GM21360 (cell line): ENCODE measurements at regions not wholly inside any gene's neighbourhood (a gene's known extent, or its start where the extent isn't known, plus 50 kb on each side); places are given as distances from the start of the nearest gene placed in this dataset.
"Not testable (repeated sequence)": the region's sequence is repeated elsewhere in the genome, so short reads cannot be mapped to it uniquely, and the experiment has no call there.

ENCODE experiments used
- ATAC-seq: cut with Tn5 transposase; IDR thresholded peaks from one replicate; pipeline ENCODE4 v1.9.1; 2021; ENCODE audit warnings: mild to moderate bottlenecking, moderate library complexity; ENCODE audit not compliant: unreplicated experiment

DNA sequence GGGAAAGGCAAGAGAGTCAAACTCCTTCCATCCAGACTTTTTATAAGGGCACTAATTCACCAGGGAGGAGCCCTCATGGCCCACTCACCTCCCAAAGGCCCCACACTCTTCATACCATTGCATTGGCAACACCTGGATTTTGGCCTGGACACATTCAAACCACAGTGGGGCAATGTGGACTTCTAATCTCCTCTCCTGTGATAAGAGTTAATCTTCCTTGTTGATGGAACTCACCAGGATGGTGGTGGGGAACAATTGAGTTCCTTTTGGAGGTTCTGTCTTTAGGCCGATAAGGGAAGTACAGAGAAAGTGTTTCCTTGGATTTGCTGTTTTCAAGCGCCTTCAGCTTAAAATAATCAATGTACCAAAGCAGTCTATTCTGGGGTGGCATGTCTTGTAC lies 268.7 kb downstream of the CD83 start:
- ATAC-seq, result no peak

DNA sequence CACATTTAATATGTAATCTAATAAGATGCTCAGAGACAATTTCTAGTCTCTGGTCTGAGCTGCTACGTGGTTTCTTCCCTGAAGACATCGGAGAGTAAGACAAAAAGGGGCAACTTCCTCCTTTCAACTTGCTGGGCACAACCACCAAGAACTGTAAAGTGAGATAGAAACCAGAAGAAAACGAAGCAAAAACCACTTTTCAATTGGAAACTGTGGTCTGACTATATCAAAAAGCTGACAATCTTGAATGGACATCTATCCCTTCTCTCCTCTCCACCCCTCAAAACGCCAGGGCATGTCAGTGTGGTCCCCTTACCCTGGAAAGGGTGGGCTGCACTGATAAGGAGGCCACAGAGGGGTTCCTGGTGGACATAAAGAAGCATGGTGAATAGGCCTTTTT lies 269.1 kb downstream of the CD83 start:
- no peak for ATAC-seq

DNA sequence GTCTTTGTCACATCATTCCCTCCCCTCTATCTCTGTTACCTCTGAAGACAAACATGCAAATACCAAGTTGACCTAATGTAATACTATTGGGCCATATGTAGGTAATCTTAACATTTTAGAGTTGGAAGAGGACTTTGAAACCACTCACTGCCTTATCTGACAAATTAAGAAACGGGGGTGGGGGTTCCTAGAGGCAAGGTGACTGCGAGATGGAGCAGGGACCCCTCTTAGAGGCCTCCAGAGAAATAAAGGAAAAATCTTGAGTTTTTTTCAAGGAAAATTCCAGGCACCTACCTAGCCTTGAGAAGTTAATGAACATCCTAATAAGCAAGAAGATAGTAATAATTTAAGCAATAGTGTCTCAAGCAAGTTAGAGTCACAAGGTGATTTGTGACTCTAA lies 270.8 kb downstream of the CD83 start:
- ATAC-seq, result no peak

DNA sequence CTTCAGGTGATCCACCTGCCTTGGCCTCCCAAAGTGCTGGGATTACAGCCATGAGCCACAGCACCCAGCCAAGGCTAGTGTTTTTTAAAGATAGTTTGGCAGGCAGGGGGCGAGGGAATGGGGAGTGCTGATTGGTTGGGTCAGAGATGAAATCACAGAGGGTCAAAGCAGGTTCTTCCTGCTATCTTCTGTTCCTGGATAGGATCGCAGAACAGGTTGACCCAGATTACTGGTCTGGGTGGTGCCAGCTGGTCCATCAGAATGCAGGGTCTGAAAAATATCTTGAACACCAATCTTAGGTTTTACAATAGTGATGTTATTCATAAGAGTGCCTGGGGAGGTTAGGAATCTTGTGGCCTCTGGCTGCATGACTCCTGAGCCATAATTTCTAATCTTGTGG lies 272.2 kb downstream of the CD83 start:
- not testable (repeated sequence) for ATAC-seq

DNA sequence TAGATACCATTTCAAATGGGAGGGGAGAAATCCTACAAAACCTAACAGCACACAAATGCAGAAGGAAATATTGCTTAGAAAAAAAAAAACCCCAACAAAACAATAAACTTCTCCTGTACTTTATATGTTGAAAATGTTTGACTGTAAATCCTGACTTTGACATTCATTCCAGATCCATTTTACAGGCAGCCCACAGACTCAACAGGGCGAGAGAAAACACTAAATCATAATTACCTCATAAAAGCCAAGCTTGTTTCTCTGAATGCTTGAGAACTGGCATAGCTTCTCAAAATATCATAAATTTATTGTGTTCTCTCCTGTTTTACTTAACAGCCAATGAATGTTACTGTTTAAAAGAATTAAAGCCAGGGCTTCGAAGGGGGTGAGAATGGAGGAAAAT lies 273.2 kb downstream of the CD83 start:
- no peak for ATAC-seq

DNA sequence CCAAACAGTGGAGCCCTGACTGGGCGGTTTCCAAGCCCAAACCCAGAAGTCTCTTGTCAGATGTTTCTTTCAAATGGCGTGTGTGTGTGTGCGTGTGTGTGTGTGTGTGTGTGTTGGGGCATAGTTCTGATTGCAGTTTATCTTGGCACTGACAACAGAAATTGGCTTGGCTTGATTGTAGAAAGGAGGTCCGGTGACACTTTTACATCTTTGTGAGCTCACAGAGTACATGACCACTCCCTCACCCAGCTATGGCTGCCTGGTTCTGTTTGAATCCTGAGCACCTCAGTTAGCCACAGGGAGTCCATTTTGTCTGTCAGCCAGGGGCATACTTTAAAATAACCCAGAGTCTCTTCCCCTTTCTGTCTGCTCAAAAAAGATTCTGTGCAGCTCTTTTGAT lies 276.3 kb downstream of the CD83 start:
- ATAC-seq, result no peak

DNA sequence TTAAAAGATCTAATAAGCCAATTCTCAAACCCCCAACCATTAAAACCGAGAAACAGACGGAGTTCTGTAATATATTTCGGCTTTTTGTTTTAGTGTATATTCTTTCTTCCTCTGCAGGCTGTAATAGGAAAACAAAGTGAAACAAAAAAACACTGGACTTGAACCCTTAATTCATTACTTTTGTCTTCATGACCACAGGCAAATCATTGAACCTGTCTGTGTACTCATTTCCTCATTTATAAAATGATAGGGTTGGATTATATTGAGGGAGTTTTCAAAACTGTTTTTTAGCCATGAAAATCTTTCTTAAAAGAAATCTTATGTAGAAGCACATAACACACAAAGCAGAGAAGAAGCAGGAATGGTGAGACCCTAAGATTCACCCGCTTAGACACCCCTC lies 278.8 kb downstream of the CD83 start:
- no peak for ATAC-seq

DNA sequence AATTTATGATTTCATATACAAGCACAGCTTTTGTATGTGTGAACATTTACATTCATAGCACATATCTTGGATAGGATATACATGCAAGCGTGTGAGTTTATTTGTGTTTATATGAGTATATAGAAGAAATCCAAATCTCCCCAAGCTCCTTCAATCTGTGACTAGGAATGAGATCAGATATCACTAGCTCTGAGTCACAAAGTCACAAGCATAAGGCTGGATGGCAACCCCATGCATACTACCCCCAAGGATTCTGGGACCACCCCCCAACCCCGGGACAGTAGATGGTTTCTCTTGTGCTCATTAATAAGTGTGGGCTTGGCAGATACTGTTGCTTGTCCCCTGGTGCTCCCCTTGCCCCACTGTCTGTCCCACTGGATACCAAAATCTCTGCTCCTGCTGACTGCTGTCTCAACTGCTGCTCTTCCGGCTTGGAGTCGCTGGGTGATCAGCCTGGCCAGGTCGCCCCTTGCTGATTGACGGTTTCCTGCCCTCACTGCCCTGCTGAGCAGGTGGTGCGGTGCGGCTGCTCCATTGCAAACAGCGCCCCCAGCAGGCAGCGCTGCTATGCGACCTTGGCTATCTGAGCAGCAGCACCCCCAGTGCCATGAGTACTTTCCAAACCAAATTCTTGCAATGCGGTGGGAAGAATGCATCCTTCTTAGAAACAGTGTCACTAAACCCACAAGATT lies 279.4 kb downstream of the CD83 start:
- ATAC-seq, result no peak

DNA sequence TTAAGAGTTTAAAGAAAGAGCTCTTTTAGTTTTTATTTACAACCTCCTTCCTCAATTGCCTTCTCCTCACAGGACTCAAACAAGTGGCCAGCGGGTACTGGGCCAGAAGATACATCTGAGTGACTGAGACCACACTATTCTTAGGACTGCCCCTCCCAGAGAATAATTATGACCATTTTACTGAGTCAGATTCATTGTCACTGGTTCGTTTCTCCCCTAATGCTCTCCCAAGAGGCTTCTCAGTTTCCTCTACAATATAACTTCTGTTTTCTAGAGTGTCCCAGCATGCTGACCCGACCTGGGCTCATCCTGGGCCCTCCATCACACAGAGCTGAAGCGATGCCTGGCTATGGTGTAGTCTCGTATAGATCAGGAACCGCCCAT lies 279.9 kb downstream of the CD83 start:
- no peak for ATAC-seq

DNA sequence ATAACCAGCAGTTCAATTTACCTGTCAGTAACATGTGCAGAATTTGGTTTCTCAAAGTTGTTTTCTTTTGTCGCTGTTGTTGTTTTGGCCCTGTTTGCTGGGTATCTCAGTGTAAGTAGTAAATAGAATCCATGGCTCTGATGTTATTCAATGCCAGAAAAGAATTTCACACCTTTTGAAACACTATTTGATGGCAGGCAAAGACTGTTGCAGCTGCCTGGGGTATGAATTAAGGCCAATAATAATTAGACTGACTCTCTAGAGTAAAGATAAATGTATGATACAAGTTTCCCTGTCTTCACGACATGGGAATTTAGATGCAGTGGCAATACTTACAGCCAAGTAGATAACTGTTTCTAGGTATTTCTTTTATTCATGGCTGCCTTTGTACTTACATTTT lies 281.4 kb downstream of the CD83 start:
- ATAC-seq, result no peak

DNA sequence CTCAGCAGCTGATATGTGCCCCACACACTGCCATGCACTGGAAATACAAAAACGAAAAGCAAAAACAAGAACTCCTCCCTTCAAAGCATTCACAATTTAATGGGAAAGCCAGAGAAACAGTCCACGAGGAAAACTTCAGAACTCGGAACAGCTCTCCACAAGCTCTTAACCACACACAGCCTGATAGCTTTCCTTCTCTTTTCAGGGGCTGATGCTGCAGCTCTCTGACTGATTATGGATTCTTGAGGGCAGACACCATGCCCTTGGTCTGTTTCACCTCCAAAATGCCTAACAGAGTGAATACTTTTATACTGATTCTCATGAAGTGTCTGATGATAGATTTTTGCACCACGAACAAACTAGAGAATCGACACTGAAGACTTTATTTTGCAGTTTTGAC lies 282.1 kb downstream of the CD83 start:
- ATAC-seq, result no peak

DNA sequence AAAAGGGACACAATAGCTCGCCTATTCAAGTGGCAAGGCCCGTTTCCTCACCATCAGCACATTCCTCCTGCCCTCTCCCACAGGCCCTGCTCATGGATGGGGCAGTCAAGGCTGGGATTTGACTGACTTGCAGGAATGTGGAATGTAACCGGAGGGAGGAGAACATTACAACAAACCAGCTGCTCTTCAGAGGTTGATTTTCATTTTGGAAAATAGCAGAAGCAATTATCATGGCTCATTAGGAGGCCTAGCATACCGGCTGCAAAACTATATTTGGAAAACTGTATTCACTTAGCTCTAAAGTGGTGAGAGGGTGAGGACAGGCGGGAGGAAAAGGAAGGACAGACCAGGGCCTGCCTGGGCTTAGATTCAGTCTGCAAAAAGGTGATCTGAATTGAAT lies 283.7 kb downstream of the CD83 start:
- no peak for ATAC-seq

DNA sequence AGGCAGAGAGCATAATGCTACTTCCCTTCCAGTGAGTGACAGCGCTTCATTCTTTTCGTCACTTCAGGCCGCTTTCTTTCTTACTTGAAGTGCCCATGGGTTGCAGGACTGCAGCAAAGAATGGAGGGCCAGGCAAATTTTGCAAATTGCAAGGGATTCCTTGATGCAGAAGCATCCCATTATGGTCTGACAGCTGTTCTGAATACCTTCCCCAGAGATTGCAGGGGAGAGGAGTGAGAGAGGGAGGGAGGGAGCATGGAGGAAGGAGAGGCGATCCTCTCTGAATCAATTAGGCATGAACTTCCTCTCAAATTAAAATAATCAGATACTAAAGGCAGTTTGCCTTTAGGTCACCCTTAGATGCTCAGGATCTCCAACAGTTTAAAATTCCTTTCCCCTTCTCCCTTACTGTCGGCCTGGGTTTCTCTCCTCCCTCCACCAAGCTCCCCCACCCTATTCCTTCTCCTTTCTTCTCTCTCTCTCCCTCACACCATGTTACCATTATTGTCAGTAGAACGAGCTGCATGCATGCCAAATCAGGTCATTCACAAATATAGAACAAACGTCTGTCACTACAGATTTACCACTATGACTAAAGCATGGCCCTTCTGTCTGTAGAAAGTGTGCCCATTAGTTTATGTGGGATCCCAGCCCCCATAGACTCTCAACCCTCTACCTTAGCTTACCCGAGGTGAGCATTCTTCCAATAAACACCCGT lies 289.2 kb downstream of the CD83 start:
- no peak for ATAC-seq

DNA sequence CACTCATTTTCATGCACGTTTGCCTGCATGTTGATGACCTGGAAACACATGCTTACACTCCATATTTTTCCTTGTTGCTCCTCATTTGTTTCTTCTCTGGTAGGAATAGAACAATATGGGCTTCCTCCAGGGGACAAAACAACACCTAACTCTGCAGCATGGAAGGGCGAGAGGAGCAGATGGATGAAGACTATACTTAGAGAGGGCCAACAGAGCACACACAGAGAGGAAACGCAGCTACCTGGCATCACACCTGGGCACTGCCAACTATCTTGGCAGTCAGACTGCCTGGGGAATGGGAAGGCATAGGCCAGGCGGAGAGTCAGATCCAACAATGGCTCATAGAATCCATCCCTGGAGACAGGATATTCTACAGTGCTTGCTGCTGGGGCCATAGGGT lies 290.9 kb downstream of the CD83 start:
- ATAC-seq, result no peak

DNA sequence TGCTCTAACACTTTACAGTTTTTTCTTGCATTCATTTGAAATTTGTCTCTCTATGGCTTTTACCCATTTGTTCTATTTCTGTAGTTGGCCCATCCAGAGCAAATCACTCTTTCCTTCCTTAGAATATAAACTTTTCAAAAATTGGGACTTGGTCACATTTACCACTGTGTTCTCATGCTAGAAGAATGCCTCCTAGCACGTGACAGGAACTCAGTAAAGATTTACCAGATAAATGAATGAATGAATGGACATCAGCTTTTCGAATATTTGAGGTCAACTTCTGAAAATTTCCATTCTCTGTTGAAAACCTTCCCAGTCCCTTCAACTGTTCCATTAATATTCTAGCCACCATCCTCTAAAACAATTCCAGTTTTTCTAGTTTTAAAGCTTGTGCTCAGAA lies 294.5 kb downstream of the CD83 start:
- no peak for ATAC-seq

DNA sequence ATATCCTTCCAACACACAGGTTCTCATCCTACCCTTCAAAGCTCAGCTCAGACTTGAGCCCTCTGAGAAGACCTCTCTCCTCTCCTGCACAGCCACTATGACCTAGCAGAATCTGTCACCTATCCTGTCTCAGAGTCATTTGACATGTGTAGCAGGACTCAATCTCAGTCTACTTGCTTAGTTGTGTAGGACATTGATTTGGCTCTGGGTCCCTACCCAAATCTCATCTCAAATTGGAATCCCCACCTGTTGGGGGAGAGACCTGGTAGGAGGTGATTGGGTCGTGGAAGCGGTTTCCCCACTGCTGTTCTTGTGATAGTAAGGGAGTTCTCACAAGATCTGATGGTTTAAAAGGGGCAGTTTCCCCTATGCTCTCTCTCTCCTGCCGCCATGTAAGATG lies 297.9 kb downstream of the CD83 start:
- ATAC-seq, result no peak

DNA sequence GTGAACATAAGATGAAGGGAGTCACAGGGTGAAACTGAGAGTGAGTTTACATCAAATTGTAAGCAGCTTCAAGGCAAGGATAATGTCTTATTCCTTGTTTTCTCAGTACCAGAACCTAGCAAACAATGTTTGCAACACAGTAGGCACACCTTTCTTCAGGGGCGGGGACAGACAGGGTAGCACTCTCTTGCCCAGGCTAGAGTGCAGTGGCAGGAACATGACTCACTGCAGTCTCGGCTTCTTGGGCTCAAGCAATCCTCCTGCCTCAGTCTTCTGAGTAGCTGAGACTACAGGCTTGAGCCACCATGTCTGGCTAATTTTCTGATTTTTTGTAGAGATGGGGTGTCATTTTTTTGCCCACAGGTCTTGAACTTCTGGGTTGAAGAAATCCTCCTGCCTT lies 299.8 kb downstream of the CD83 start:
- ATAC-seq, result no peak

DNA sequence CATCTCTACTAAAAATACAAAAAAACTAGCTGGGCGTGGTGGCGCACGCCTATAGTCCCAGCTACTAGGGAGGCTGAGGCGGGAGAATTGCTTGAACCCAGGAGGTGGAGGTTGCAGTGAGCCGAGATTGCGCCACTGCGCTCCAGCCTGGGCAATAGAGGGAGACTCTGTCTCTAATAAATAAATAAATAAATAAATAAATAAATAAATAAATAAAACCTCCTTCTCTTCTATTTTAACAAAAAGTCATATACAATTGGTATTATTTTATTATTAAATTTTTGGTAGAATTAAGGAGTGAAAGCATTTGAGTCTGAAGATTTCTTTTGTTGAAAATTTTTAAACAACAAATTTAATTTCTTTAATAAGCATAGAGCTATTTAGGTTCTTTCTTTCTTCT lies 301.7 kb downstream of the CD83 start:
- not testable (repeated sequence) for ATAC-seq

DNA sequence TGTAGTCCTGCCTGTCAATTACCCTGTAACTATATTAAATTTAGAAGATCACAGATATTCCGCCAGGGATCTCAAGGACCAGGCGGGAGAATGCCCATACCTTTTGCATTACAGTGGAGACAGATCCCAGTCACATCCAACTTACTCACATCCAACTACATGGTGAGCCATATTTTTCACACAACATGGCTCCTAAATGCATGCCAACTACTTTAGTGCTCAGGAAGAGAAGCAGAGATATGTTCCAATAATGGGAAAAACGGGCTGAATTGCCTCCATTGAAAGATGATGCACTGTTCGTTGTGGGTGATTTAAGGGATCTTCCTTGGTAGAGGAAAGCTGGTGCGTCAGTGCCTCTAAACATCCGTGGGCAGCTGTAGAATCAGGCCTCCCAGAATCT lies 304.5 kb downstream of the CD83 start:
- no peak for ATAC-seq

DNA sequence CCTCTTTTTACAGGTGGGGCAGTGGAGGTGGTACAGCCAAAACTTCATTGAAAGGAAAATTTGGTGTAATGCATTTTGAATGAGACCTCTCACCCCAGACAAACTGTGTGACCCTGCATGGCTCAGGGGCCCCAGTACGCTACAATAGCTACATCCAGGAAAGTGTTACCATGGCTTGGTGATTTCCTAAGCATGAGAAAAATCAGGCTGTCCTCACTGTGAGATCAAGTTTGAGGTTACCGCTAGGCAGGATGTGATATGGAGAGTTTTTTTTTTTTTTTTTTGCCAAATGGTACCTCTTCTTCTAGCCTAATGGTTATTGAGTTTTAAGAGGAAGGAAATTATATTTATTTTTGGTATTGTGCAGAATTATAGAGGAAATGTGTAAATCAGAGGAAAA lies 305.3 kb downstream of the CD83 start:
- no peak for ATAC-seq

DNA sequence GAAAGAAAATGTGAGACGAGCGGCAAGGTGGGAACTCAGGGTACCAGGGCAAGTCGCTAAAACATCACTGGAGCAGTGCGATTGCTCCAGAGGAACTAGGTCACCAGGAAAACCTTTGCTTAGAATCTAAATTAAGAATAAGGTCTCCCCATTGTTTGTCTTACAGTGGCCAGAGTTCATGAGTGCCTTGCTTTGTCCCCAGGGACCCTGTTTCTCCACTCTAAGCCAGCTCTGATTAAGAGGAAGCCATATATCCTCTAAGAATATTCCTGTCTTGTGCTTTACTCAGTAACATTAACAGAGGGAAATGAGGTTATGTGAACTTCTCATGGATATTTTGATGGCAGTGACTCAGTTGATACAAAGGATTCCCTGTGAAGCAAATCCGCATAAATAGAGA lies 305.8 kb downstream of the CD83 start:
- no peak for ATAC-seq

DNA sequence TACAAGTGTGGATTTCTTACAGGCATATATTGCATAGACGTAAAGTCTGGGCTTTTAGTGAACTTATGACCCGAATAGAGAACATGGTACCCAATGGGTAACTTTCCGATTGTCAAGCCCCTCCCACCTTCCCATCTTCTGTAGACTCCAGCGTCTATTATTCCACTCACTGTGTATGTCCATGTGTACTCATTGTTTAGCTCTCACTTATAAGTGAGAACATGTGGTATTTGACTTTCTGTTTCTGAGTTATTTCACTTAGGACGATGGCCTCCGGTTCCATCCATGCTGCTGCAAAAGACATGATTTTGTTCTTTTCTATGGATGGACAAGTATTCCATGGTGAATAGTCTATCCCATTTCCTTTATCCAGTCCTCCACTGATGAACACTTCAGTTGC lies 306.4 kb downstream of the CD83 start:
- no peak for ATAC-seq

DNA sequence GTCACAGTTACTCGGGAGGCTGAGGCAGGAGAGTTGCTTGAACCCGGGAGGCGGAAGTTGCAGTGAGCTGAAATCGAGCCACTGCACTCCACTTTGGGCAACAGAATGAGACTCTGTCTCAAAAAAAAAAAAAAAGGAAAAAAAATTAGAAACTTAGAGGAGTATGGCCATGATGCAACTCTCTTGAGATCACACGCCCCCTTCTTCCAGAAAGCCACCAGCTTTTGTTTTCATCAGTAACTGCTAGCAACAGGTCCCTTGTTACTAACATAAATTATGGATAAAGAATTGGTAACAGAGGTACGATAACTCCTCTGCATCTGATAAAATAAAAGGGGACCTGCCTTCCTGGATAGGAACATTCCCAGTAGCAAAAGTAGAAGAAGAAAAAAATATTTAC lies 308.2 kb downstream of the CD83 start:
- ATAC-seq, result no peak
